Tibial nerve (tissue), 4 donors: ENCODE measurements at regions not wholly inside any gene's neighbourhood (a gene's known extent, or its start where the extent isn't known, plus 50 kb on each side); places are given as distances from the start of the nearest gene placed in this dataset.

ENCODE experiments used
- EP300 ChIP-seq, 2 donors: sonication (generic); formaldehyde crosslinking; IDR thresholded peaks; one replicate each; pipeline ENCODE4 v1.6.1; 2017; ENCODE audit warnings: antibody characterized with exemption in 2 of 2, mild to moderate bottlenecking in 1 of 2
- TF ChIP-seq, protein P1 (sequence below), 5 experiments: fragments of 200-600 bp in 3 of 5; fragments of 450-650 bp in 2 of 5; sonication (generic) in 3 of 5; IDR thresholded peaks; one replicate each; pipeline ENCODE4 v1.5.1; 2016 to 2019; ENCODE audit warnings: antibody characterized with exemption in 5 of 5, mild to moderate bottlenecking in 3 of 5, moderate library complexity in 2 of 5

GRCh38 chr5:155619688-155620087 lies 606.1 kb downstream of the KIF4B start:
- TF ChIP-seq, protein P1, sequence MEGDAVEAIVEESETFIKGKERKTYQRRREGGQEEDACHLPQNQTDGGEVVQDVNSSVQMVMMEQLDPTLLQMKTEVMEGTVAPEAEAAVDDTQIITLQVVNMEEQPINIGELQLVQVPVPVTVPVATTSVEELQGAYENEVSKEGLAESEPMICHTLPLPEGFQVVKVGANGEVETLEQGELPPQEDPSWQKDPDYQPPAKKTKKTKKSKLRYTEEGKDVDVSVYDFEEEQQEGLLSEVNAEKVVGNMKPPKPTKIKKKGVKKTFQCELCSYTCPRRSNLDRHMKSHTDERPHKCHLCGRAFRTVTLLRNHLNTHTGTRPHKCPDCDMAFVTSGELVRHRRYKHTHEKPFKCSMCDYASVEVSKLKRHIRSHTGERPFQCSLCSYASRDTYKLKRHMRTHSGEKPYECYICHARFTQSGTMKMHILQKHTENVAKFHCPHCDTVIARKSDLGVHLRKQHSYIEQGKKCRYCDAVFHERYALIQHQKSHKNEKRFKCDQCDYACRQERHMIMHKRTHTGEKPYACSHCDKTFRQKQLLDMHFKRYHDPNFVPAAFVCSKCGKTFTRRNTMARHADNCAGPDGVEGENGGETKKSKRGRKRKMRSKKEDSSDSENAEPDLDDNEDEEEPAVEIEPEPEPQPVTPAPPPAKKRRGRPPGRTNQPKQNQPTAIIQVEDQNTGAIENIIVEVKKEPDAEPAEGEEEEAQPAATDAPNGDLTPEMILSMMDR (IDR thresholded peaks at IDR 0.05) = no peak
- TF ChIP-seq EP300 (IDR thresholded peaks at IDR 0.05) = no peak
